ENCODE measurements at regions not wholly inside any gene's neighbourhood (a gene's known extent, or its start where the extent isn't known, plus 50 kb on each side); places are given as distances from the start of the nearest gene placed in this dataset.

DNA sequence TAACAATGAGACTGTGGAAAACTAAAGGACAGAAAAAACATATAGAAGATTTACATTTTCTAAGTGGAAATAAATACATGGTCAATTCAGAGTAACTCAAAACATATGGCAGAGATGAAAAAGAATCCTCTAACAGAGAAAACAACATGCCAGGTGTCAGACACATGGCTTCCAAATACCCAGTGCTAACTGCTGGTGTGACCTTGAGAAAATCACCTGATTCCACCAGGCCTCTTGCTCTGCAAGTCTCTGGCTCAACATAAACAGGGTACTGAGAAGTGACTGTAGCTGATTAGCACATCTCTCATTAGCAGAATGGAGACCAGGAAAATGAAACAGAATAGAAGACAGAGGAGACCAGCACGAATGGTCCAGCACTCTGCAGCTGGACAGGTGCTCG lies 210.8 kb downstream of the HNMT start:
- peaks cover 0 to 5% of the 10 kb centered on the region in 2 donors for H3K9me3 ChIP-seq (replicated peaks in 1 of 2; ENCODE audit: control insufficient read depth in 1 of 2, insufficient read depth in 1 of 2, low read length in 2 of 2)
- no peaks in the 10 kb centered on the region for H3K4me1 Mint-ChIP-seq
- H3K9ac ChIP-seq (ENCODE audit: insufficient read depth, low read length, poor library complexity, severe bottlenecking) = no peak overlapping the region
- no peaks in the 10 kb centered on the region for H3K27me3 ChIP-seq (ENCODE audit: control insufficient read depth in 2 of 2, insufficient read depth in 2 of 2, low read length in 2 of 2)
- TF ChIP-seq, protein P1, sequence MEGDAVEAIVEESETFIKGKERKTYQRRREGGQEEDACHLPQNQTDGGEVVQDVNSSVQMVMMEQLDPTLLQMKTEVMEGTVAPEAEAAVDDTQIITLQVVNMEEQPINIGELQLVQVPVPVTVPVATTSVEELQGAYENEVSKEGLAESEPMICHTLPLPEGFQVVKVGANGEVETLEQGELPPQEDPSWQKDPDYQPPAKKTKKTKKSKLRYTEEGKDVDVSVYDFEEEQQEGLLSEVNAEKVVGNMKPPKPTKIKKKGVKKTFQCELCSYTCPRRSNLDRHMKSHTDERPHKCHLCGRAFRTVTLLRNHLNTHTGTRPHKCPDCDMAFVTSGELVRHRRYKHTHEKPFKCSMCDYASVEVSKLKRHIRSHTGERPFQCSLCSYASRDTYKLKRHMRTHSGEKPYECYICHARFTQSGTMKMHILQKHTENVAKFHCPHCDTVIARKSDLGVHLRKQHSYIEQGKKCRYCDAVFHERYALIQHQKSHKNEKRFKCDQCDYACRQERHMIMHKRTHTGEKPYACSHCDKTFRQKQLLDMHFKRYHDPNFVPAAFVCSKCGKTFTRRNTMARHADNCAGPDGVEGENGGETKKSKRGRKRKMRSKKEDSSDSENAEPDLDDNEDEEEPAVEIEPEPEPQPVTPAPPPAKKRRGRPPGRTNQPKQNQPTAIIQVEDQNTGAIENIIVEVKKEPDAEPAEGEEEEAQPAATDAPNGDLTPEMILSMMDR (IDR thresholded peaks at IDR 0.05) = no peak
- H3K4me1 ChIP-seq (ENCODE audit: control insufficient read depth in 1 of 2, insufficient read depth in 2 of 2, low read length in 2 of 2) = no peaks in the 10 kb centered on the region
- H3K27me3 Mint-ChIP-seq (ENCODE audit: low read depth in 3 of 3) = no peaks in the 10 kb centered on the region
- H3K9me3 Mint-ChIP-seq = peaks cover 0 to 8% (median 2%) of the 10 kb centered on the region in 7 donors
- H3K36me3 Mint-ChIP-seq = no peaks in the 10 kb centered on the region
- no peak overlapping the region for H2AFZ ChIP-seq (ENCODE audit: insufficient read depth, low read depth, low read length, poor library complexity, severe bottlenecking)
- 90% methylated on average over 2 of the region's 2 CpGs for WGBS (ENCODE audit: insufficient coverage)
- no peak overlapping the region for H3K27ac ChIP-seq (ENCODE audit: low read depth in 1 of 2, low read length in 2 of 2)
- DNase-seq = no peak
- no peaks in the 10 kb centered on the region for H3K79me2 ChIP-seq (ENCODE audit: insufficient read depth, low read length)
- H3K4me3 Mint-ChIP-seq = no peak overlapping the region
- no peak overlapping the region for H3K4me2 ChIP-seq (replicated peaks; ENCODE audit: extremely low read depth, low read length, poor library complexity, severe bottlenecking)
- H3K36me3 ChIP-seq (replicated peaks in 1 of 2; ENCODE audit: control insufficient read depth in 1 of 2, insufficient read depth in 2 of 2, low read length in 2 of 2) = no peaks in the 10 kb centered on the region
- H3K27ac Mint-ChIP-seq = no peak overlapping the region
- intact Hi-C loops (cut with micrococcal nuclease) = no loop called here
- H3K4me3 ChIP-seq (replicated peaks in 1 of 3; ENCODE audit: low read depth in 2 of 3, low read length in 3 of 3) = no peak overlapping the region
- H4K20me1 ChIP-seq (ENCODE audit: insufficient read depth, low read length) = no peaks in the 10 kb centered on the region

DNA sequence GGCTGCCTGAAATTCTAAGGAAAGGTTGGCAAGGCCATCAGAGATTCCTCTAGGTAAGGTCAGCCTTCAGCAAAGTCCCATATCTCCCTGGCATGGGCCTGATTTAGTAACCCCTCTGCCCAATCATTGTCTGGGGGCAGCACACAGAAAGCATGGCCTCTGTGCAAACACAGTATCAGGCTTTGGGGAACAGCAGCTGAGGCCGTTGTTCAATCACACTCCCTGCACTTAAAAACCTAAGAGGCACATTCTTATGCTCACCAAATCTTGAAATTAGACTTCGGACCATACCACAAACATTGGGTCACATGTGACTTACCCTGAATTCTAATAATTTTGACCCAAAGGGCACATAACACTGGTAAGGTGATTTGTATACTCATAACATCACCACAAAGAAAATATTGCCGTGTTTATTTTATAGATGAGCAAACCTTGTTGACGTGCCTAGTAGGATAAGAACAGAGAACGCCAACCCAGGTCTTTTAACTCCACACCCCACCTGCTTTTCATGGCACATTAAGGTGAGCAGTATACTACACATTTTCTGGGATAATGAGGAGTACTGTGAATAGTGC lies 212.7 kb downstream of the HNMT start:
- intact Hi-C loops (cut with micrococcal nuclease) = no loop called here
- Mint-ChIP-seq H3K4me1 (no peaks in the 10 kb centered on the region), H3K4me3 (no peak overlapping the region), H3K9me3 (peaks cover 0 to 7% (median 2%) of the 10 kb centered on the region in 7 donors), H3K36me3 (no peaks in the 10 kb centered on the region), H3K27me3 (ENCODE audit: low read depth in 3 of 3) (no peaks in the 10 kb centered on the region), H3K27ac (no peak overlapping the region)
- Histone ChIP-seq H3K79me2 (ENCODE audit: insufficient read depth, low read length) (no peaks in the 10 kb centered on the region), H3K4me1 (ENCODE audit: control insufficient read depth in 1 of 2, insufficient read depth in 2 of 2, low read length in 2 of 2) (no peaks in the 10 kb centered on the region), H2AFZ (ENCODE audit: insufficient read depth, low read depth, low read length, poor library complexity, severe bottlenecking) (no peak overlapping the region), H3K4me2 (replicated peaks; ENCODE audit: extremely low read depth, low read length, poor library complexity, severe bottlenecking) (no peak overlapping the region), H3K4me3 (replicated peaks in 1 of 3; ENCODE audit: low read depth in 2 of 3, low read length in 3 of 3) (no peak overlapping the region), H3K27ac (ENCODE audit: low read depth in 1 of 2, low read length in 2 of 2) (no peak overlapping the region), H3K27me3 (ENCODE audit: control insufficient read depth in 2 of 2, insufficient read depth in 2 of 2, low read length in 2 of 2) (no peaks in the 10 kb centered on the region), H4K20me1 (ENCODE audit: insufficient read depth, low read length) (no peaks in the 10 kb centered on the region), H3K9ac (ENCODE audit: insufficient read depth, low read length, poor library complexity, severe bottlenecking) (no peak overlapping the region), H3K36me3 (replicated peaks in 1 of 2; ENCODE audit: control insufficient read depth in 1 of 2, insufficient read depth in 2 of 2, low read length in 2 of 2) (no peaks in the 10 kb centered on the region), H3K9me3 (replicated peaks in 1 of 2; ENCODE audit: control insufficient read depth in 1 of 2, insufficient read depth in 1 of 2, low read length in 2 of 2) (peaks cover 0 to 3% of the 10 kb centered on the region in 2 donors)
- no peak for DNase-seq
- TF ChIP-seq, protein P1 (IDR thresholded peaks at IDR 0.05) = no peak
- 90% methylated on average over 1 of the region's 5 CpGs for WGBS (ENCODE audit: insufficient coverage)

Measured in CD14-positive monocyte (primary cell).